ENCODE measurements at regions not wholly inside any gene's neighbourhood (a gene's known extent, or its start where the extent isn't known, plus 50 kb on each side); places are given as distances from the start of the nearest gene placed in this dataset.

- TF ChIP-seq POLR2A (IDR thresholded peaks at IDR 0.05): no peak
- no peak for TF ChIP-seq EP300 (IDR thresholded peaks at IDR 0.05)
These were observed 119.1 kb downstream of the AQP4 start for GRCh38 chr18:26746398-26746797.
